ENCODE measurements at regions not wholly inside any gene's neighbourhood (a gene's known extent, or its start where the extent isn't known, plus 50 kb on each side); places are given as distances from the start of the nearest gene placed in this dataset.

GRCh38 chr5:43967165-43967564 lies 364.2 kb downstream of the NNT start:
- Mint-ChIP-seq H3K9me3 (peaks cover 3% of the 10 kb centered on the region), H3K36me3 (no peaks in the 10 kb centered on the region), H3K4me1 (peaks cover 2% of the 10 kb centered on the region), H3K27me3 (ENCODE audit: insufficient read depth, low read depth) (peaks cover 4% of the 10 kb centered on the region), H3K27ac (no peak overlapping the region), H3K4me3 (no peak overlapping the region)
- TF ChIP-seq EZH2 (IDR thresholded peaks at IDR 0.05) = no peak
- no peak for TF ChIP-seq CTCF (IDR thresholded peaks at IDR 0.05)
- no peak for TF ChIP-seq EZH2phosphoT487 (IDR thresholded peaks at IDR 0.05)
- H3K9ac ChIP-seq = no peak overlapping the region
- no peaks in the 10 kb centered on the region for H3K36me3 ChIP-seq
- H3K79me2 ChIP-seq (ENCODE audit: low read depth) = no peaks in the 10 kb centered on the region
- H3K9me3 ChIP-seq (ENCODE audit: low read depth) = no peaks in the 10 kb centered on the region
- no peak overlapping the region for H3K4me2 ChIP-seq
- no peak overlapping the region for H3K4me3 ChIP-seq
- H3K4me1 ChIP-seq = peaks cover 6% of the 10 kb centered on the region
- H3K27me3 ChIP-seq = no peaks in the 10 kb centered on the region
- H3F3A ChIP-seq (ENCODE audit: low read depth) = no peaks in the 10 kb centered on the region
- no peak overlapping the region for H3K27ac ChIP-seq
- no peak overlapping the region for H2AFZ ChIP-seq (replicated peaks)
- no peak for DNase-seq (ENCODE audit: low spot score)
- no peaks in the 10 kb centered on the region for H4K20me1 ChIP-seq (ENCODE audit: low read depth)

GRCh38 chr5:43959144-43959543 lies 356.2 kb downstream of the NNT start:
- Histone ChIP-seq H3K27me3 (no peaks in the 10 kb centered on the region), H3K36me3 (no peaks in the 10 kb centered on the region), H3K4me2 (no peak overlapping the region), H3K4me1 (no peaks in the 10 kb centered on the region), H4K20me1 (ENCODE audit: low read depth) (no peaks in the 10 kb centered on the region), H2AFZ (replicated peaks) (no peak overlapping the region), H3K9ac (no peak overlapping the region), H3K27ac (no peak overlapping the region), H3F3A (ENCODE audit: low read depth) (no peaks in the 10 kb centered on the region), H3K79me2 (ENCODE audit: low read depth) (no peaks in the 10 kb centered on the region), H3K4me3 (no peak overlapping the region), H3K9me3 (ENCODE audit: low read depth) (no peaks in the 10 kb centered on the region)
- DNase-seq (ENCODE audit: low spot score) = no peak
- H3K4me3 Mint-ChIP-seq = no peak overlapping the region
- no peaks in the 10 kb centered on the region for H3K4me1 Mint-ChIP-seq
- no peak overlapping the region for H3K27ac Mint-ChIP-seq
- TF ChIP-seq EZH2phosphoT487 (IDR thresholded peaks at IDR 0.05) = no peak
- no peaks in the 10 kb centered on the region for H3K36me3 Mint-ChIP-seq
- H3K27me3 Mint-ChIP-seq (ENCODE audit: insufficient read depth, low read depth) = no peaks in the 10 kb centered on the region
- peaks cover 7% of the 10 kb centered on the region for H3K9me3 Mint-ChIP-seq

- H3K27me3 Mint-ChIP-seq (ENCODE audit: insufficient read depth, low read depth) = no peaks in the 10 kb centered on the region
- peaks cover 15% of the 10 kb centered on the region for H3K9me3 Mint-ChIP-seq
- DNase-seq (ENCODE audit: low spot score) = no peak
- H3K4me3 ChIP-seq = no peak overlapping the region
- H3K36me3 ChIP-seq = no peaks in the 10 kb centered on the region
- H2AFZ ChIP-seq (replicated peaks) = no peak overlapping the region
- TF ChIP-seq EZH2phosphoT487 (IDR thresholded peaks at IDR 0.05) = no peak
- TF ChIP-seq CTCF (IDR thresholded peaks at IDR 0.05) = no peak
- TF ChIP-seq EZH2 (IDR thresholded peaks at IDR 0.05) = no peak
- no peaks in the 10 kb centered on the region for H3K4me1 Mint-ChIP-seq
- no peaks in the 10 kb centered on the region for H3K36me3 Mint-ChIP-seq
- no peak overlapping the region for H3K4me3 Mint-ChIP-seq
- no peak overlapping the region for H3K4me2 ChIP-seq
- no peak overlapping the region for H3K27ac Mint-ChIP-seq
- no peaks in the 10 kb centered on the region for H3K79me2 ChIP-seq (ENCODE audit: low read depth)
- no peaks in the 10 kb centered on the region for H3K4me1 ChIP-seq
- no peaks in the 10 kb centered on the region for H4K20me1 ChIP-seq (ENCODE audit: low read depth)
- H3K27me3 ChIP-seq = no peaks in the 10 kb centered on the region
- H3F3A ChIP-seq (ENCODE audit: low read depth) = no peaks in the 10 kb centered on the region
- H3K9ac ChIP-seq = no peak overlapping the region
- H3K27ac ChIP-seq = no peak overlapping the region
- no peaks in the 10 kb centered on the region for H3K9me3 ChIP-seq (ENCODE audit: low read depth)
Observed at GRCh38 chr5:43947935-43948334, 345.0 kb downstream of the NNT start.

- Histone ChIP-seq H2AFZ (replicated peaks) (no peak overlapping the region), H3K27ac (no peak overlapping the region), H4K20me1 (ENCODE audit: low read depth) (no peaks in the 10 kb centered on the region), H3K4me2 (no peak overlapping the region), H3K4me3 (no peak overlapping the region), H3K4me1 (no peaks in the 10 kb centered on the region), H3K79me2 (ENCODE audit: low read depth) (no peaks in the 10 kb centered on the region), H3K36me3 (no peaks in the 10 kb centered on the region), H3K9ac (no peak overlapping the region), H3K9me3 (ENCODE audit: low read depth) (no peaks in the 10 kb centered on the region), H3F3A (ENCODE audit: low read depth) (no peaks in the 10 kb centered on the region), H3K27me3 (no peaks in the 10 kb centered on the region)
- peaks cover 15% of the 10 kb centered on the region for H3K9me3 Mint-ChIP-seq
- H3K27ac Mint-ChIP-seq = no peak overlapping the region
- TF ChIP-seq EZH2phosphoT487 (IDR thresholded peaks at IDR 0.05) (no peak), CTCF (IDR thresholded peaks at IDR 0.05) (no peak), EZH2 (IDR thresholded peaks at IDR 0.05) (no peak)
- H3K27me3 Mint-ChIP-seq (ENCODE audit: insufficient read depth, low read depth) = no peaks in the 10 kb centered on the region
- DNase-seq (ENCODE audit: low spot score) = no peak
- no peaks in the 10 kb centered on the region for H3K36me3 Mint-ChIP-seq
- H3K4me3 Mint-ChIP-seq = no peak overlapping the region
- H3K4me1 Mint-ChIP-seq = no peaks in the 10 kb centered on the region
Observed at GRCh38 chr5:43941806-43942205, 338.8 kb downstream of the NNT start.

All from neural progenitor cell (in vitro differentiated cells).